H1 (cell line): ENCODE measurements at regions not wholly inside any gene's neighbourhood (a gene's known extent, or its start where the extent isn't known, plus 50 kb on each side); places are given as distances from the start of the nearest gene placed in this dataset.

Experiments
- BRCA1 ChIP-seq: IDR thresholded peaks from 2 replicates; pipeline ENCODE4 v1.6.1; 2012; ENCODE audit warnings: low read depth, low read length, improper control_type of control experiment
- CTBP2 ChIP-seq: IDR thresholded peaks from 2 replicates; pipeline ENCODE4 v1.7.0; 2011; ENCODE audit warnings: borderline replicate concordance, mild to moderate bottlenecking, moderate library complexity, mixed read lengths, low read length; ENCODE audit not compliant: insufficient read depth, insufficient read length

GRCh38 chr3:75180945-75181298 is 483.2 kb upstream of the FRG2C start (continued):
- TF ChIP-seq BRCA1 (no peak), CTBP2 (no peak)
